ENCODE measurements at regions not wholly inside any gene's neighbourhood (a gene's known extent, or its start where the extent isn't known, plus 50 kb on each side); places are given as distances from the start of the nearest gene placed in this dataset.

DNA sequence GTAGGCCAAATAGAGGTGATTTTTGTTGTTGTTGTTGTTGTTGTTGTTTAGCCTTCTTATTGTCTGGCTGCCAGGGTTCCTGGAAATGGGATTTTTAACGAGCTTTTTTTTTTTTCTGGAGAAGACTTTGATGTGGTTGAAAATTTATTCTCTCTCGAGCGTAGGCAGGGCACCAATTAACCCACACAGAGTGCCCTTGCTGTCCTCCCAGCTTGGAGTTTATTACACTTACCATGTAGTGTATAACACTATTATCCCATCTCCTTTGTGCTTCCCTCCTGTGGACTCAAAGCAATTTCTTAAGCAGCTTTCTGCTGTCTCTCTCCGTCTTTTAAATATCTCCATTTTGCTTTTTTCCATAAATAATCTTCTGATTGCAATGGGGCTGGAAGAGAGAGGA, 57.4 kb downstream of the OR2K2 start:
- no peak overlapping the region for H3K27ac ChIP-seq (ENCODE audit: low read length)
- no peaks in the 10 kb centered on the region for H3K27me3 ChIP-seq (ENCODE audit: insufficient read depth, low read depth, low read length)
- H3K4me3 ChIP-seq (ENCODE audit: low read length), result no peak overlapping the region
- no peaks in the 10 kb centered on the region for H4K20me1 ChIP-seq (ENCODE audit: insufficient read depth)
- TF ChIP-seq, protein P1, sequence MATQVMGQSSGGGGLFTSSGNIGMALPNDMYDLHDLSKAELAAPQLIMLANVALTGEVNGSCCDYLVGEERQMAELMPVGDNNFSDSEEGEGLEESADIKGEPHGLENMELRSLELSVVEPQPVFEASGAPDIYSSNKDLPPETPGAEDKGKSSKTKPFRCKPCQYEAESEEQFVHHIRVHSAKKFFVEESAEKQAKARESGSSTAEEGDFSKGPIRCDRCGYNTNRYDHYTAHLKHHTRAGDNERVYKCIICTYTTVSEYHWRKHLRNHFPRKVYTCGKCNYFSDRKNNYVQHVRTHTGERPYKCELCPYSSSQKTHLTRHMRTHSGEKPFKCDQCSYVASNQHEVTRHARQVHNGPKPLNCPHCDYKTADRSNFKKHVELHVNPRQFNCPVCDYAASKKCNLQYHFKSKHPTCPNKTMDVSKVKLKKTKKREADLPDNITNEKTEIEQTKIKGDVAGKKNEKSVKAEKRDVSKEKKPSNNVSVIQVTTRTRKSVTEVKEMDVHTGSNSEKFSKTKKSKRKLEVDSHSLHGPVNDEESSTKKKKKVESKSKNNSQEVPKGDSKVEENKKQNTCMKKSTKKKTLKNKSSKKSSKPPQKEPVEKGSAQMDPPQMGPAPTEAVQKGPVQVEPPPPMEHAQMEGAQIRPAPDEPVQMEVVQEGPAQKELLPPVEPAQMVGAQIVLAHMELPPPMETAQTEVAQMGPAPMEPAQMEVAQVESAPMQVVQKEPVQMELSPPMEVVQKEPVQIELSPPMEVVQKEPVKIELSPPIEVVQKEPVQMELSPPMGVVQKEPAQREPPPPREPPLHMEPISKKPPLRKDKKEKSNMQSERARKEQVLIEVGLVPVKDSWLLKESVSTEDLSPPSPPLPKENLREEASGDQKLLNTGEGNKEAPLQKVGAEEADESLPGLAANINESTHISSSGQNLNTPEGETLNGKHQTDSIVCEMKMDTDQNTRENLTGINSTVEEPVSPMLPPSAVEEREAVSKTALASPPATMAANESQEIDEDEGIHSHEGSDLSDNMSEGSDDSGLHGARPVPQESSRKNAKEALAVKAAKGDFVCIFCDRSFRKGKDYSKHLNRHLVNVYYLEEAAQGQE (IDR thresholded peaks at IDR 0.05; ENCODE audit: borderline replicate concordance), result no peak
- TF ChIP-seq EP300 (conservative IDR thresholded peaks at IDR 0.05; ENCODE audit: poor library complexity, severe bottlenecking), result no peak
- TF ChIP-seq MXI1 (conservative IDR thresholded peaks at IDR 0.05; ENCODE audit: poor library complexity, severe bottlenecking), result no peak
- no peak for TF ChIP-seq TAF1 (IDR thresholded peaks at IDR 0.05; ENCODE audit: low read depth)
- TF ChIP-seq RAD21 (conservative IDR thresholded peaks at IDR 0.05), result no peak
- no peak for TF ChIP-seq SMC3 (conservative IDR thresholded peaks at IDR 0.05; ENCODE audit: poor library complexity)
- no peak for TF ChIP-seq EZH2 (IDR thresholded peaks at IDR 0.05; ENCODE audit: borderline replicate concordance, insufficient read depth, low read length, poor library complexity, severe bottlenecking)
- TF ChIP-seq, protein P2, sequence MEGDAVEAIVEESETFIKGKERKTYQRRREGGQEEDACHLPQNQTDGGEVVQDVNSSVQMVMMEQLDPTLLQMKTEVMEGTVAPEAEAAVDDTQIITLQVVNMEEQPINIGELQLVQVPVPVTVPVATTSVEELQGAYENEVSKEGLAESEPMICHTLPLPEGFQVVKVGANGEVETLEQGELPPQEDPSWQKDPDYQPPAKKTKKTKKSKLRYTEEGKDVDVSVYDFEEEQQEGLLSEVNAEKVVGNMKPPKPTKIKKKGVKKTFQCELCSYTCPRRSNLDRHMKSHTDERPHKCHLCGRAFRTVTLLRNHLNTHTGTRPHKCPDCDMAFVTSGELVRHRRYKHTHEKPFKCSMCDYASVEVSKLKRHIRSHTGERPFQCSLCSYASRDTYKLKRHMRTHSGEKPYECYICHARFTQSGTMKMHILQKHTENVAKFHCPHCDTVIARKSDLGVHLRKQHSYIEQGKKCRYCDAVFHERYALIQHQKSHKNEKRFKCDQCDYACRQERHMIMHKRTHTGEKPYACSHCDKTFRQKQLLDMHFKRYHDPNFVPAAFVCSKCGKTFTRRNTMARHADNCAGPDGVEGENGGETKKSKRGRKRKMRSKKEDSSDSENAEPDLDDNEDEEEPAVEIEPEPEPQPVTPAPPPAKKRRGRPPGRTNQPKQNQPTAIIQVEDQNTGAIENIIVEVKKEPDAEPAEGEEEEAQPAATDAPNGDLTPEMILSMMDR (IDR thresholded peaks at IDR 0.05; ENCODE audit: poor library complexity, severe bottlenecking), result no peak
- no peak for TF ChIP-seq POLR2AphosphoS5 (IDR thresholded peaks at IDR 0.05)
- H3K79me2 ChIP-seq (replicated peaks; ENCODE audit: insufficient read depth, low read length), result no peaks in the 10 kb centered on the region
- H3F3A ChIP-seq (ENCODE audit: insufficient read depth, low read length, poor library complexity, severe bottlenecking), result no peaks in the 10 kb centered on the region
- no peak overlapping the region for H3K9ac ChIP-seq (ENCODE audit: low read length)
- H3K36me3 ChIP-seq (ENCODE audit: insufficient read depth, low read length), result no peaks in the 10 kb centered on the region
- no peak overlapping the region for H3K4me2 ChIP-seq (ENCODE audit: low read length)
- no peaks in the 10 kb centered on the region for H3K9me3 ChIP-seq (ENCODE audit: low read length)
- no peaks in the 10 kb centered on the region for H3K9me2 ChIP-seq (ENCODE audit: insufficient read depth, low read length)
- H2AFZ ChIP-seq (ENCODE audit: low read depth, low read length), result no peak overlapping the region

DNA sequence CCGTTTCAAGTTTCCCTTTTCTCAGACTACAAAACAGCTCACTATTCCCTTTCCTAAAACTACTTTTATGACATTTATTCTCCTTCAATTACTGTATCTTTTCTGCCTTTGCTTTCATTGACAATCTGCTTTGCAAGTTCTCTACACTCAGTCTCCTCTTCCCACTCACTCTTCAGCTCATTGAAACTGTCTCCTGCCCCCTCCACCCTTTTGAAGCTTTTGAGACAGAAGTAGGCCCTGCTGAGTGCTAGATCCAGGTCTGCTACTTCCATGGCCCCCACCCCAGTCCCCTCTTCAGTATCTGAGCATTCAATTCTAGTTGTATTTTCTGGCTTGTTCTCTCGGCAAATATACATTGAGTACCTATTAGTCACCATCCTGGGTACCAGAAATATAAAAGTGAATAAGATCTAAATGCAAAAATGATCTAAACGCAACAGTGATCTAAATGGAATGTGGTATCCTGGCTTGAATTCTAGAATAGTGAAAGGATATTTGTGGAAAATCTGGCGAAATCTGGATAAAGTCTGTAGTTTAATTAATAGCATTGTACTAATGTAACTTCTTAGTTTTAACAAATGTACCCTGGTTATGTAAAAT, 58.4 kb downstream of the OR2K2 start:
- Histone ChIP-seq H3K9ac (ENCODE audit: low read length) (no peak overlapping the region), H3K36me3 (ENCODE audit: insufficient read depth, low read length) (no peaks in the 10 kb centered on the region), H4K20me1 (ENCODE audit: insufficient read depth) (no peaks in the 10 kb centered on the region), H3K4me3 (ENCODE audit: low read length) (no peak overlapping the region), H3K4me2 (ENCODE audit: low read length) (no peak overlapping the region), H3K27ac (ENCODE audit: low read length) (no peak overlapping the region), H3K79me2 (replicated peaks; ENCODE audit: insufficient read depth, low read length) (no peaks in the 10 kb centered on the region), H3F3A (ENCODE audit: insufficient read depth, low read length, poor library complexity, severe bottlenecking) (no peaks in the 10 kb centered on the region), H2AFZ (ENCODE audit: low read depth, low read length) (no peak overlapping the region), H3K27me3 (ENCODE audit: insufficient read depth, low read depth, low read length) (no peaks in the 10 kb centered on the region), H3K9me3 (ENCODE audit: low read length) (no peaks in the 10 kb centered on the region), H3K9me2 (ENCODE audit: insufficient read depth, low read length) (no peaks in the 10 kb centered on the region)
- TF ChIP-seq, protein P1 (IDR thresholded peaks at IDR 0.05; ENCODE audit: borderline replicate concordance), result no peak
- no peak for TF ChIP-seq RAD21 (conservative IDR thresholded peaks at IDR 0.05)
- no peak for TF ChIP-seq MXI1 (conservative IDR thresholded peaks at IDR 0.05; ENCODE audit: poor library complexity, severe bottlenecking)
- no peak for TF ChIP-seq POLR2AphosphoS5 (IDR thresholded peaks at IDR 0.05)
- no peak for TF ChIP-seq SMC3 (conservative IDR thresholded peaks at IDR 0.05; ENCODE audit: poor library complexity)
- no peak for TF ChIP-seq EP300 (conservative IDR thresholded peaks at IDR 0.05; ENCODE audit: poor library complexity, severe bottlenecking)
- TF ChIP-seq, protein P2 (IDR thresholded peaks at IDR 0.05; ENCODE audit: poor library complexity, severe bottlenecking), result no peak
- TF ChIP-seq TAF1 (IDR thresholded peaks at IDR 0.05; ENCODE audit: low read depth), result no peak
- no peak for TF ChIP-seq EZH2 (IDR thresholded peaks at IDR 0.05; ENCODE audit: borderline replicate concordance, insufficient read depth, low read length, poor library complexity, severe bottlenecking)

Measured in neural cell (in vitro differentiated cells).